OCI-LY1 (cell line): ENCODE measurements at regions not wholly inside any gene's neighbourhood (a gene's known extent, or its start where the extent isn't known, plus 50 kb on each side); places are given as distances from the start of the nearest gene placed in this dataset.

ENCODE experiments used
- CTCF ChIP-seq: fragments of 200-600 bp; sonication (generic), shearing (Covaris generic); IDR thresholded peaks from 2 replicates; pipeline ENCODE4 v1.5.1; 2017; ENCODE audit warnings: mild to moderate bottlenecking, antibody characterized with exemption, low read length, moderate library complexity, mixed read lengths
- EZH2 ChIP-seq: fragments of 200-600 bp; sonication (generic), shearing (Covaris generic); IDR thresholded peaks from 2 replicates; pipeline ENCODE4 v1.8.0; 2017; ENCODE audit warnings: borderline replicate concordance, mixed run types, mild to moderate bottlenecking, antibody characterized with exemption, low read length, moderate library complexity, mixed read lengths

GRCh38 chr4:45946699-45947098, 177.2 kb downstream of the GABRG1 start:
- TF ChIP-seq CTCF (no peak), EZH2 (no peak)
